ENCODE measurements at regions not wholly inside any gene's neighbourhood (a gene's known extent, or its start where the extent isn't known, plus 50 kb on each side); places are given as distances from the start of the nearest gene placed in this dataset.

GRCh38 chr13:70338609-70339008 lies 230.4 kb upstream of the KLHL1 start:
- no peaks in the 10 kb centered on the region for H3K9me3 ChIP-seq (replicated peaks in 1 of 3)
- TF ChIP-seq CTCF (IDR thresholded peaks at IDR 0.05) (no peak), POLR2A (IDR thresholded peaks at IDR 0.05) (no peak)
- H3K4me3 ChIP-seq: no peak overlapping the region
- no peaks in the 10 kb centered on the region for H3K36me3 ChIP-seq (replicated peaks in 1 of 2)
- H3K27me3 ChIP-seq: no peaks in the 10 kb centered on the region
- H3K4me1 ChIP-seq (replicated peaks in 1 of 2): no peaks in the 10 kb centered on the region
- no peak overlapping the region for H3K27ac ChIP-seq
- intact Hi-C loops (cut with DNase I): no loop called here
- DNase-seq: no peak
- WGBS, 4 donors: 59 to 70% (median 63%) methylated on average over 1 of the region's 1 CpG

- Histone ChIP-seq H3K27me3 (no peaks in the 10 kb centered on the region), H3K4me3 (no peak overlapping the region), H3K36me3 (replicated peaks in 1 of 2) (no peaks in the 10 kb centered on the region), H3K4me1 (replicated peaks in 1 of 2) (no peaks in the 10 kb centered on the region), H3K9me3 (replicated peaks in 1 of 3) (no peaks in the 10 kb centered on the region), H3K27ac (no peak overlapping the region)
- TF ChIP-seq POLR2A (IDR thresholded peaks at IDR 0.05) (no peak), CTCF (IDR thresholded peaks at IDR 0.05) (no peak)
- DNase-seq: no peak
- 61 to 72% (median 66%) methylated on average over 3 of the region's 3 CpGs for WGBS, 4 donors
- intact Hi-C loops (cut with DNase I): no loop called here
Measured at GRCh38 chr13:70336866-70337265, 228.6 kb upstream of the KLHL1 start.

- TF ChIP-seq POLR2A (IDR thresholded peaks at IDR 0.05): no peak
- no peak for TF ChIP-seq CTCF (IDR thresholded peaks at IDR 0.05)
- Histone ChIP-seq H3K27me3 (no peaks in the 10 kb centered on the region), H3K27ac (no peak overlapping the region), H3K4me3 (no peak overlapping the region), H3K36me3 (replicated peaks in 1 of 2) (no peaks in the 10 kb centered on the region), H3K4me1 (replicated peaks in 1 of 2) (no peaks in the 10 kb centered on the region), H3K9me3 (replicated peaks in 1 of 3) (no peaks in the 10 kb centered on the region)
- WGBS, 4 donors: 68 to 91% (median 82%) methylated on average over 2 of the region's 2 CpGs
- no peak for DNase-seq
- intact Hi-C loops (cut with DNase I): no loop called here
Measured at GRCh38 chr13:70333752-70334151, 225.5 kb upstream of the KLHL1 start.

- Histone ChIP-seq H3K27me3 (no peaks in the 10 kb centered on the region), H3K4me3 (no peak overlapping the region), H3K4me1 (replicated peaks in 1 of 2) (no peaks in the 10 kb centered on the region), H3K36me3 (replicated peaks in 1 of 2) (no peaks in the 10 kb centered on the region), H3K9me3 (replicated peaks in 1 of 3) (no peaks in the 10 kb centered on the region), H3K27ac (no peak overlapping the region)
- intact Hi-C loops (cut with DNase I): no loop called here
- 77 to 86% (median 85%) methylated on average over 2 of the region's 2 CpGs for WGBS, 4 donors
- DNase-seq: no peak
- TF ChIP-seq CTCF (IDR thresholded peaks at IDR 0.05) (no peak), POLR2A (IDR thresholded peaks at IDR 0.05) (no peak)
Measured at GRCh38 chr13:70330697-70331361, 222.6 kb upstream of the KLHL1 start.
